ENCODE measurements at regions not wholly inside any gene's neighbourhood (a gene's known extent, or its start where the extent isn't known, plus 50 kb on each side); places are given as distances from the start of the nearest gene placed in this dataset.

GRCh38 chr4:160887668-160888067 is 1276.1 kb downstream of the FSTL5 start:
- TF ChIP-seq, protein P1, sequence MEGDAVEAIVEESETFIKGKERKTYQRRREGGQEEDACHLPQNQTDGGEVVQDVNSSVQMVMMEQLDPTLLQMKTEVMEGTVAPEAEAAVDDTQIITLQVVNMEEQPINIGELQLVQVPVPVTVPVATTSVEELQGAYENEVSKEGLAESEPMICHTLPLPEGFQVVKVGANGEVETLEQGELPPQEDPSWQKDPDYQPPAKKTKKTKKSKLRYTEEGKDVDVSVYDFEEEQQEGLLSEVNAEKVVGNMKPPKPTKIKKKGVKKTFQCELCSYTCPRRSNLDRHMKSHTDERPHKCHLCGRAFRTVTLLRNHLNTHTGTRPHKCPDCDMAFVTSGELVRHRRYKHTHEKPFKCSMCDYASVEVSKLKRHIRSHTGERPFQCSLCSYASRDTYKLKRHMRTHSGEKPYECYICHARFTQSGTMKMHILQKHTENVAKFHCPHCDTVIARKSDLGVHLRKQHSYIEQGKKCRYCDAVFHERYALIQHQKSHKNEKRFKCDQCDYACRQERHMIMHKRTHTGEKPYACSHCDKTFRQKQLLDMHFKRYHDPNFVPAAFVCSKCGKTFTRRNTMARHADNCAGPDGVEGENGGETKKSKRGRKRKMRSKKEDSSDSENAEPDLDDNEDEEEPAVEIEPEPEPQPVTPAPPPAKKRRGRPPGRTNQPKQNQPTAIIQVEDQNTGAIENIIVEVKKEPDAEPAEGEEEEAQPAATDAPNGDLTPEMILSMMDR (conservative IDR thresholded peaks at IDR 0.05 in 1 of 2, IDR thresholded peaks at IDR 0.05 in 1 of 2; ENCODE audit: low read depth in 1 of 2, low read length in 2 of 2), result no peak
- TF ChIP-seq EZH2 (IDR thresholded peaks at IDR 0.05; ENCODE audit: low read length, missing control alignments), result no peak
- no peaks in the 10 kb centered on the region for H3K4me1 ChIP-seq (ENCODE audit: control insufficient read depth, extremely low read depth, insufficient read depth, low read length)
- H3K27me3 ChIP-seq (ENCODE audit: control insufficient read depth, insufficient read depth, low read length), result no peaks in the 10 kb centered on the region
- H4K20me1 ChIP-seq (ENCODE audit: control insufficient read depth, extremely low read depth, insufficient read depth, low read length), result no peaks in the 10 kb centered on the region
- no peak overlapping the region for H2AFZ ChIP-seq (ENCODE audit: low read length)
- H3K27ac ChIP-seq (ENCODE audit: insufficient read depth, low read length), result no peak overlapping the region
- no peaks in the 10 kb centered on the region for H3K36me3 ChIP-seq (ENCODE audit: control insufficient read depth, insufficient read depth, low read length)
- DNase-seq (ENCODE audit: low read depth in 2 of 2), result no peak
- H3K9ac ChIP-seq (ENCODE audit: insufficient read depth, low read length), result no peak overlapping the region
- H3K9me3 ChIP-seq (ENCODE audit: control insufficient read depth, insufficient read depth, low read depth, low read length), result no peaks in the 10 kb centered on the region
- no peak overlapping the region for H3K4me2 ChIP-seq (ENCODE audit: extremely low read depth, insufficient read depth, low read length)
- no peaks in the 10 kb centered on the region for H3K79me2 ChIP-seq (ENCODE audit: control insufficient read depth, insufficient read depth, low read length)
- no peak overlapping the region for H3K4me3 ChIP-seq (replicated peaks in 1 of 4; ENCODE audit: control extremely low read depth in 1 of 4, insufficient read depth in 1 of 4, low read depth in 3 of 4, low read length in 4 of 4)

GRCh38 chr4:160894128-160894527 is 1269.7 kb downstream of the FSTL5 start:
- H3K27me3 ChIP-seq (ENCODE audit: control insufficient read depth, insufficient read depth, low read length), result no peaks in the 10 kb centered on the region
- no peak overlapping the region for H3K9ac ChIP-seq (ENCODE audit: insufficient read depth, low read length)
- no peaks in the 10 kb centered on the region for H3K9me3 ChIP-seq (ENCODE audit: control insufficient read depth, insufficient read depth, low read depth, low read length)
- no peaks in the 10 kb centered on the region for H3K79me2 ChIP-seq (ENCODE audit: control insufficient read depth, insufficient read depth, low read length)
- no peak overlapping the region for H3K4me3 ChIP-seq (replicated peaks in 1 of 4; ENCODE audit: control extremely low read depth in 1 of 4, insufficient read depth in 1 of 4, low read depth in 3 of 4, low read length in 4 of 4)
- H3K4me1 ChIP-seq (ENCODE audit: control insufficient read depth, extremely low read depth, insufficient read depth, low read length), result no peaks in the 10 kb centered on the region
- no peak overlapping the region for H2AFZ ChIP-seq (ENCODE audit: low read length)
- DNase-seq (ENCODE audit: low read depth in 2 of 2), result no peak
- H4K20me1 ChIP-seq (ENCODE audit: control insufficient read depth, extremely low read depth, insufficient read depth, low read length), result no peaks in the 10 kb centered on the region
- no peaks in the 10 kb centered on the region for H3K36me3 ChIP-seq (ENCODE audit: control insufficient read depth, insufficient read depth, low read length)
- no peak overlapping the region for H3K4me2 ChIP-seq (ENCODE audit: extremely low read depth, insufficient read depth, low read length)
- no peak overlapping the region for H3K27ac ChIP-seq (ENCODE audit: insufficient read depth, low read length)
- TF ChIP-seq EZH2 (IDR thresholded peaks at IDR 0.05; ENCODE audit: low read length, missing control alignments), result no peak
- TF ChIP-seq, protein P1 (conservative IDR thresholded peaks at IDR 0.05 in 1 of 2, IDR thresholded peaks at IDR 0.05 in 1 of 2; ENCODE audit: low read depth in 1 of 2, low read length in 2 of 2), result no peak

DNA sequence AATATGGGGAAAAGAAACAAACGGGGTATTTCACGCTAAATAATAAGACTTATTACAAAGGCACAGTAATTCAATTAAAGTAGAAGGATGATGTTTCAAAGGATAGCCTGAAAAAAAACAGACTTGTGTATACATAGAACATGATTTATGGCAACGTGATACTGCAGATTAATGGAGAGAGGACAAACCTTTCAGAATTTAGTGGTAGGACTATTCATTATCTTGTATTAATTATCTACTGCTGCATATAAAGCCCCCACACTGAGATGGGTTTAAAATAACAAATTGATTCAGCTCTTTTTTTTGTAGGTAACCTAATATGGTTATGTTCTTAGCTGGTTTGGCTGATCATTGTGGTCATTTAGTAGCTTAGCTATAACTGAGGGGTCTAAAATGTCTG is 1269.0 kb downstream of the FSTL5 start:
- Histone ChIP-seq H3K27me3 (ENCODE audit: control insufficient read depth, insufficient read depth, low read length) (no peaks in the 10 kb centered on the region), H3K27ac (ENCODE audit: insufficient read depth, low read length) (no peak overlapping the region), H4K20me1 (ENCODE audit: control insufficient read depth, extremely low read depth, insufficient read depth, low read length) (no peaks in the 10 kb centered on the region), H3K36me3 (ENCODE audit: control insufficient read depth, insufficient read depth, low read length) (no peaks in the 10 kb centered on the region), H3K9me3 (ENCODE audit: control insufficient read depth, insufficient read depth, low read depth, low read length) (no peaks in the 10 kb centered on the region), H3K9ac (ENCODE audit: insufficient read depth, low read length) (no peak overlapping the region), H3K4me2 (ENCODE audit: extremely low read depth, insufficient read depth, low read length) (no peak overlapping the region), H3K4me3 (replicated peaks in 1 of 4; ENCODE audit: control extremely low read depth in 1 of 4, insufficient read depth in 1 of 4, low read depth in 3 of 4, low read length in 4 of 4) (no peak overlapping the region), H3K79me2 (ENCODE audit: control insufficient read depth, insufficient read depth, low read length) (no peaks in the 10 kb centered on the region), H3K4me1 (ENCODE audit: control insufficient read depth, extremely low read depth, insufficient read depth, low read length) (no peaks in the 10 kb centered on the region), H2AFZ (ENCODE audit: low read length) (no peak overlapping the region)
- DNase-seq (ENCODE audit: low read depth in 2 of 2), result no peak
- TF ChIP-seq, protein P1 (conservative IDR thresholded peaks at IDR 0.05 in 1 of 2, IDR thresholded peaks at IDR 0.05 in 1 of 2; ENCODE audit: low read depth in 1 of 2, low read length in 2 of 2), result no peak
- TF ChIP-seq EZH2 (IDR thresholded peaks at IDR 0.05; ENCODE audit: low read length, missing control alignments), result no peak

Data from fibroblast of lung (primary cell).